ENCODE measurements at regions not wholly inside any gene's neighbourhood (a gene's known extent, or its start where the extent isn't known, plus 50 kb on each side); places are given as distances from the start of the nearest gene placed in this dataset.
"Not testable (repeated sequence)": the region's sequence is repeated elsewhere in the genome, so short reads cannot be mapped to it uniquely, and the experiment has no call there.

DNA sequence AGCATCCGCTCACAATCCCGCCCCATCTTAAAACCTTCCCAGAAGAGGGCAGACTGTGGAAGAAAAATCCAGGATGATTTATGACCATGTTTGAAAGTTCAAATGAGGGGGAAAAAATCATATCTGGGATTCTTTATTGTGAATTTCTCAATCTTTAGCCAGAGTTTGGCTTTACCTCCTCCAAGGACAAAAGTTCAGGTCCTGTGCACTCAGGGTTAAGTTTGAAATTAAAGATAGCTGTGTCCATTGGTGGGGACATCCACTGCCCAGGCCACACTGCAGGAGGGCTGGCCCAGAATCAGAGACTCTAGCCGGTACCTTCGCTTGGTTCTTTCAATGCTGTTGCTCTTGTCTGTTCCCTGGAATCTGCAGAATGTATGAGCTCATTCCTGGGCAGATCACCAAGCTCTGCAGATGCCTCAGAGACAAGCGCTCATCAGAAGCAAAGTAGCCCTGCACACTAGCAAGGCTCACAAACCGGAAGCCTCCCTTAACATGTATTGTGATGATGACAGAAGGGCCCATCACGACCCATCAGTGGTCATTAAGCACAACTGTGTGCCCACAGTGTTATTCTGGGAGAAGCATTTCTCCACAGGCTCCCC, 375.3 kb upstream of the KLHL29 start:
- peak; percentile 39 for DNase-seq

DNA sequence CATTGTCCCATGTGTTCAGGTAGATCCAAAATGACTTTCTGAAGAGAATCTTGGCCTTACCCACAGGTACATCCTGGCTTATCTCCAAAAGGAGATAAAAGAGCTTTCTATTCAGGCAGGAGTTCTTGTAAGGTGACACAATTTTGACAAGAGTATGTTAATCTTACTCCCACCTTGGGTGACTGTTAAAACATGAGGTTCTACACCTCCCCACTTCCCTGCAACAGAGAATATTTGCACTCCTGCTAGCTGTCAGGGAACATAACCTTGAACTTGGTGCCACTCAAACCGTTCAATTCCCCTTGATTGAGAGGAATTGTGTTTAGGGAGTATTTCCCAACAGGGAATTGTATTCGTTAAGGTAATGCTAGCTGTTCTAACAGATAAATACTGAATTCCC, 372.5 kb upstream of the KLHL29 start:
- DNase-seq: no peak

DNA sequence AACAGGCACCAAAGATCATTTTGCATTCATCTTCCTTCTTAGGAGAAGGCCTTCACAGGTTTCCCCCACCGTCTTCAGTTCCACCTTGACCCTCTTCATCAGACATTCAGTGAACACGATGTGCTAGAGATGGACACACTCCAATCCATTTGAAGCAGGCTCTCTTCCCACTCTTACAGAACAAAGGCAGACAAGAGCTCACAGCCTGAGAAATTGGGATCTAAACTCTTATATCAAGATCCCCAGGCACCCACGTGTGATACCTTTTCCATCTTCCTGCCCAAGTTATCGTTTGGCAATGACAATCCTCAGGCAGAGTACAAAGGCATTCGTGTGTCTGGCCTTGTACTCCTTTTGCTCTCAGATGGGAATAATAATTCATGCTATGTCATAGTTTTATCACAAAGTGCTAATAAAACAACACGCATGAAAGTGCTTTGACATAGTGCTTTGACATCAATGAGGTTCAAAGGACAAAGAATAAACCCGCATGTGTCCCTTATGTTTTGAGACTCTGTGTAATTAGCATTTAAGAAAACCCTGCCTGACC, 369.3 kb upstream of the KLHL29 start:
- DNase-seq: no peak

DNA sequence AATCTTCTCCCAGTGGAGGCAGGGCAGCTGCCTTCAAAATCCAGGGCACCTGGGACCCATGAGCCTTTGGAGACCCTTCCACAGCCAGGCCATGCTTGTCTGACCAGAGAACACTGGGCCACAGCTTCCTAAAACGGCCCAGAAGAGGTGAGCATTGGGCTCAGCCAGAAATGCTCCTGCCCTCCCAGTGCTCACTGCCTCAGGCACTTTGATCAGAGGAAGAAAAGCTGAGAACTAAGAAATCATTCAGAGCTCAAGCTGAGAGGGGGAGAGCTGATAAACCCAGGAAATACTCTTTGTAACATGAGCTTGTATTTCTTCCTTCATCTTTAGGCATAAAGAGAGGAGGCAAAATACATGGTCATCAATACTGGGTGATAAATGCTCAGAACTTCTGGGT, 365.5 kb upstream of the KLHL29 start:
- no peak for DNase-seq

DNA sequence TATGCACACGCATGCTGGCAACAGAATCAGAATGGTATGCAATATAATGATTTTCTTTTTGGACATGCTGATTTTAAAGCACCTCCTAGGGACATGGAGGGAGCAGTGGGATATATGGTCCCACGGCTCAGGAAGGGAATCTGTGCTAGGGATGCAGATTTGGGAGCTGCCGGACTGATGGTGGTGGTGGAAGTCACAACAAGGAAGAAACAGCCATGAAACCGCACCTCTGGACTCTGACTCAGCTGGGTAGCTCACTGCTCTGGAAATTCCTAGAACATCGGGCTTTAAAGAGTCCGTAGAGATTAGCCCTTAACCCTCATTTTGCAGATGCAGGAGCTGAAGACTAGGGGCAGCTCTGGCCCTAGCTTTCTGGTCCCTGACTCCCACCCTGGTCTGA, 364.3 kb upstream of the KLHL29 start:
- DNase-seq: no peak

DNA sequence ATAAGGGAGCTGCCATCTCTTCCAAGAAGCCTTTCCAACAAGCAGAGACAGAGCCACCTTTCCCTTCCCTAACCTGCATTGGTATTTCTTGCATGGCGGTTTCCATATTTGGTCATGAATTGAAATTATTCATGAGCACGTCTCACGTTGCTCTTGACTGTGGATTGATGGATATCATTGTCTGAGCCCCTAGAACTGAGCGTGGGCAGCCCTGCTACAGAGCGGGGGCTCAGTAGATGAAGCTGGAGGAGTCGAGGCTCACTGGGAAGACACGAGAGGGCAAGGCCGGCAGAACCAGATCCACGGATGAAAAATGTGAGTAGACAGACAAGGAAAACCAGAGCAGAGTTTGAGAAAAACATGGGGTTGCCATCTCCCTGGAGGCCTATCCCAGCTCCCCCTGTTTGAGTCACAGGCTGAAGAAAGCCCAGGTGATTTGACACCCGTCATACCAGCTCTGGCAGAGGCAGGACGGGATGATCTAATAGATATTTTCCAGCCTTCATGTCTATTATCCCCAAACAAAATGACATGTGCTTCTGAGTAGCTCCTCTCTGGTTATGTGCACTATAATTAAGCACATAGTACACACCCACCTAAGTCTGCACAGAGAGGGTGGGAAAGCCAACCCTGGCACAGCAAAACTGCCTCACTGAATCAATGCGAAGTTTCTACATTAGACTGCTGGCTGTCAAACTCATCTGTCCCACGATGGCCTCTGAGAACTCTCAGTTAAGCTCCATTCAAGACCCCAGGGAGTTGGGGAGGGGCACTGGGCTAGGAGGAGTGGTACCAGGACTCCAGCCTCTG, 363.5 kb upstream of the KLHL29 start:
- no peak for DNase-seq

DNA sequence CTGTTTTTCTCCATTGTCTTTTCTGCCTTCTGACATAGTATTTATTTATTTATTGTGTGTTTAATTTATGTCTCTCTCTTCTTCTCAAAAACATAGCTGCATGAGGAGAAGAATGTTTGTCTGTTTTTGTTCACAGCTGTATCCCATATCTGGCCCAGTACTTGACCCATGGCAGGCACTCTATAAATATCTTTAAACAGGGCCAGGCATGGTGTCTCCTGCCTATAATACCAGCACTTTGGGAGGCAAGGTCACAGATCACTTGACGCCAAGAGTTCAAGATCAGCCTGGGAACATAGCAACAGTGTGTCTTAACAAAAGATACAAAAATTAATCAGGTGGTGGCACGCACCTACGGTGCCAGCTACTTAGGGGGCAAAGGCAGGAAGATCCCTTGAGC, 361.3 kb upstream of the KLHL29 start:
- no peak for DNase-seq

DNA sequence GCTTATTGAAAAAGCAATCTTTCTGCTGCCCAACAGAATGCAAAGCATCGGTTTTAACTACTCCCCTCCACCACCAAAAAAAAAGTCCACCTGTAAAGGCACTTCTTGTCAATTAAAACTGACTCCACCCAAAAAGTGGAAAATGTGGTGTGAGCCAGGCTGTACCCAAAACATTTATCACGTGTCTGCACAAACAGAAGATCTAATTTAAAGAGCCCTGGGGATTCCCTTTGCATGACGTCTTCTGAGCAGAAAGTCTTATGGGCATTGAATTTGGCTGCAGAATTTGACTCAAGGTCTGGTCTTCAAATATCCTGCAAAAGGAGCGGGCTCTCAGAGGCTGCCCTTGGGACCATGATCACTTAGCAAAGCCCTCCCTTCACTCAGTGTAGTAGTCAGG, 358.3 kb upstream of the KLHL29 start:
- no peak for DNase-seq

DNA sequence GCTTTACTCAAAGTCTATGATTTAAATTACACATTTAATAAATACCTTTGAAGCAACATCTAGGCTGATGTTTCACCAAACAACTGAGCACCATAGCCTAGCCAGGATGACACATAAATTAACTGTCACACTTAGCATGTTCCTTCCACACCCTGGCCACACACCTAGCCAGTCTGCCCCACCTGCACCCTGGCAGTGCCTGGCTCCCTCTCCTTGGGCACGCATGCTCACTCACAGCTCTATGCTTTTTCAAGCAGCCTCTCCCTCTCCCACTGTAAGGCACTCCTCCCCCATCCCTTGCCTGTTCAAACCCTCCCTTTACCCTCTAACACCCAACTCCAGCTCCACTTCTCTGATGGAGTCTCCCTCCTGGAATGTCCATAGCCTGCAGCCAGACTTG, 357.6 kb upstream of the KLHL29 start:
- no peak for DNase-seq

DNA sequence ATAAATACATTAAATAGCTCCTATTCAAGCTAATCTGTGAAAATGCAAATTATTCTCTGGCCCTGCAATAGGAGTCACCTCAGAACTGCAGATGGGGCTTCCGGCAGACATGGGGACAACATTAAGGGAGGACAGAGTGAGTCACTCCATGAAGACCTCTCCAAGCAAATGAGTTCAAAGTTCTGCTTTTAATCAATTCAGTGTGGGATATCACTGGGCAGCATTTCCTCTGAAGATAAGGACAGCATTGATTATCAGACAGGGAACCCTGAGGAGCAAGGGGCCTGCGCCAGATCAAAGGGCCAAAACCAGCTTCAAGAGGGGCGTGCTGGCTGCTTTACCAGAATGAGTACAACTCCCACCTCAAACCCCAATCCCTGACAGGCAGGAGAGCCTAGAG, 356.9 kb upstream of the KLHL29 start:
- DNase-seq: no peak

DNA sequence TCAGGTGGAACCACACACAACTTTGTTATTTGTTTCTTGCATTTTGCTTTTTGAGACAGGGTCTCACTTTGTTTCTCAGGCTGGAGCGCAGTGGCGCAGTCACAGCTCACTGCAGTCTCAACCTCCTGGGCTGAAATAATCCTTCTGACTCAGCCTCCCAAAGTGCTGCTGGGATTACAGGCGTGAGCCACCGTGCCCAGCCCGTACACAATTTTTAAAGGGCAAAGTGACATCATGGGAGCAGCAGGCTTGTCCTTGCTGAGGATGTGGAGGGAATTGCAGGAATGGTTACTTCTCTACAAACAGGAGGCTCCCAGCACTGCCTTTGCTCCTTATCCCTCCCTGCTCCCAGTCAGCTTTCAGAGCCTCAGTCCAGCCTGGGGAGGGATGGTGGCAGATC, 355.9 kb upstream of the KLHL29 start:
- DNase-seq: no peak

DNA sequence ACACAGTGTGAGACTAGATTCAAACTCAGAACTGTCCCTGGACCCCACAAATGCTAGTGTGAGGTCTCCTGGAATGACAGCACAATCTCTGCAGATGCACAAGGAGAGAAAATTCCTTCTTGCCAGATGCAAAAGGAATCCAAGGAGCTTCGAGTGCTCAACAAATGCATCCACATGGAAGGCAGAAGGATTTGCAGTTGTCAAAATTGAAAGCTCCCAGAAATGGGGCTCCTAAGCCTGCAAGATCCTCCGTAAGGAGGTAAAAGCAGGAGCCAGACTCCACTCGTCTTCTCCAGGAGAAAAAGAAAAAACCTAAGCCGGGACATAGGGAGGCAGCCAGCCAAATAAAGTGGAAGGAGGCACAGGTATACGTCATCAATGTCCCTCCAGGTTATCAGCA, 355.0 kb upstream of the KLHL29 start:
- no peak for DNase-seq

DNA sequence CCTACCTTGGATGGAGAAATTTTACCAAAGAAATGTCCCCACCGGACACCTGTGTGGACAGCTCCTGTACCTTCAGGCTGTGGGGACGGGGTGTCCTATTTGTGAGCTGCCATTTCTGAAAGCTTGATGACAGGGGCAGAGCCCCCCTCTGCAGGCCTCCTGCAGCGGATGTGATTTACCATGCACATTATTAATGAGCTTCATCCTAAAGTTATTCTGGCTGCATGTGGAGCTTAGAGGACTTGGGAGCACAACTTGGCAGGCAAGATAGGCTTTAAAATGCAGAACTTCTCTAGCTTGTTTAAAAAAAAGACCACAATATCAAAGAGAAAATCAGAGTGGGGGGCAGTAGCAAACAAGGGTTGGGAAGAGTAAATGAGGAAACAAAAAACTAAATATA, 350.0 kb upstream of the KLHL29 start:
- no peak for DNase-seq

DNA sequence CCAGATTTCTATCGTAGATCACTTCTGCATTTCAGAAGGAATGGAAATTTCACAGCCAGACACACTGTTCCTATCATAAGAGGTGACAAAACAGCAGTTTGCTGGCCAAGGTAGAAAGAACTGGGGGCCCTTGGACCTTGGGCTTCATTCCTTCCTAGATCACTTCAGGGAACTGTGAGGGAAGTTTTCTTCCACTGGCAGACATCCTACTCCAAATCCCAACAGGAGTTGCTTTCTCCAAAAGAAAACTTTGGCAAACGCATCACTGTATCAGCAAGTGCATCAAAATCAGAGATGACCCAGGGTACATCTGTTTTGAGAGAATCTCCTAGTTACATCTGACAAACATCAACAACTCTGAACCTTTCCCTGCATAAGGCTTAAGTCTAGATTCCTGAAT, 348.4 kb upstream of the KLHL29 start:
- DNase-seq: no peak

DNA sequence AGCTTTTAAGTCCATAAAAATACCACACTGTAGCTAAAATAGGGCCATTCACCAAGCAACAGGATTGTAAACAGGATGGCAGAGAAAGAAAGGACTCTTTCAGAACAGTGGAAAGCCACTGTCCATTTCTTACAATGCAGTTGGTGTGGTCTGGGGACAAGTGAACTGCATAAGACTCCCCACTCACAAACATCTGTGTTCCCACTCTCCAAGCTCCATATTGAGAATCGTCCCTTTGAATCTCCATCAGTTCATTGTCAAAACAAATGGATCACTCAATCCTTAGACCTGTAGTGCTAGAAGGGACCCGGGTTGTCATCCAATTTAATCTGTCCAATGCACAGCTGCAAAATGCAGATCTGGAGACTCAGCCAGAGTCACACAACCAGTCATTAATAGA, 347.4 kb upstream of the KLHL29 start:
- DNase-seq: peak; percentile 87

DNA sequence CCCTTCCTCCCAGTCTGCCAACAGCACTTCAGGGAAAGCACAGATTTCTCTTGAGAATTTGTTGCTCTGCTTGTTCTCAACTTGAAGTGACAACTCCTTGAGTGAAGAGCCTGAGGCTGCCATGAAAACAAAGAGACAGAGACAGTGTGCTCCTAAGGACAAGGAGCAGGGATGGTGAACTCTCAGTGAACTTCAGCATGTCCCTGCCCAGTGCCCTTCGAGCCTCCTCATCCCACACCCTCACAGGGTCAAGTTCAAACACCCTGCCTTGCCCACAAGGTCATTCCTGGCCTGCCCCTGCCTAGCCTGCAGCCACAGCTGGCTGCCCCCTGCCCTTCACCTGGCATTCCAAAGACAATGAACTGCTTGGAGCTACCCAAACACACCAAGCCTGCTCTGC, 343.5 kb upstream of the KLHL29 start:
- DNase-seq: no peak

DNA sequence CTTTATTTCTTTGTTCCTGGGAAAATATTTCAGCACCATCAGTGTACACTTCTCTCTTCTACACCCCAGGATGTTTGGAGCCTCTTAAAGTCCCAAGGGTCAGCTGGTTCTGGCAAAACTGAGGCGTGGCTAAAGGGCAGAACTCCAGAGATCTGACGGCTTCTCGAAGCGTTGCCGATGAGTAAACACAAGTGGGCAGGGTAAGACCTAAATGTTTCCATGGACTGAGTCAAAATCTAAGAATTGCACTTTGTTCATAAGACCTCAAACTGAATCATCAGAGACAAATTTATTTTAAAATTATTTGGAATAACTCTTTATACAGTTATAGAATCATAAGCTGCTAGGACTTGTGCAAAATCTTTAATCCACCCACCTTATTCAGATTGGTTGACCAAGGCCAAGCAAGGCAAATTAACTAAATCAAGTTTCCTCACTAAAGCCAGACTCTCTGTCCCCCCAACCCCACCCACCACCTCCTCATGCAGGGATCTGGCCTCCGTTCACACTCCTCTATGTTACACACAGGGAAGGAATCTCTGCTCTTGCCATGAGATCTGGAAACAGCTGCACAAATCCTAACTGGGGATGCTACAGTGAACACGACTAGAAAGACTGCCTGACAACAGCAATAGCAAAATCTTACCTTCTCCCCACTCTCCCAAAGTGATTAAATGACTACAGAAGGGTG, 342.6 kb upstream of the KLHL29 start:
- DNase-seq: no peak

DNA sequence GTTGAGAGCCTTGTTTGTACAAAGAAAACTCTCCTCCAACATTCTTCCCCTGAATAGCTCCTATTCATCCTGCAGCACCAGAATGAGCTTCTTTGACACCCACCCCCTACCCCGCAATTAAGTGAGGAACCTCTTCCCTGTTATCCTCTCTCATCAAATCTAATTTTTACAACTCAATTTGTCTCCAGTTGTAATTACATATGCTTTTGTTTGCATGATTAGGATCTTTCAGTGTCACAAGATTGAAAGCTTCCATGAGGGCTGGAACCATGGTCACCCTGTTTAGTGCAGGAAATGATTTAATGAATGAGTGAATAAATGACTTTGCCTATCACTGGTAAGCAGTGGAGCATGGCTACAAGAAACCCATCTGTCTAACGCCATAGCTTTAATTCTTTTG, 334.6 kb upstream of the KLHL29 start:
- no peak for DNase-seq

DNA sequence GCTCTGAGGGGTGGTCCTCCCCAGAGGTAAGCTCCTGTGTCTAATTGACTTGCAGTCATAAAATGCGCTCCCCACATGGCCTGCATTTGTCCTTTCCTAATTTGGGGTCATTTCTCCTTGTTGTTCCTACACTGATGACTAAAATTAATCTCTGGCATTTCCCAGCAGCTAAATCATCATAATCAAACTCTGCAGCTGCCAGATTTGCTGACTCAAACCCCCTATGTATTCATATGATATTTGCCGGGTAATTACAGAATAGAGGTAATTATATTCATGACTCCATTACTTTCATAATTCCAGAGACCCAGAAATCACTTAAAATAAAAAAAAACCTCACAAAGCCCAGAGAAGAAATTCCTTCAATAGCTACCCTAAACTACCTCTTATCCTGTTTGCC, 331.4 kb upstream of the KLHL29 start:
- DNase-seq: no peak

DNA sequence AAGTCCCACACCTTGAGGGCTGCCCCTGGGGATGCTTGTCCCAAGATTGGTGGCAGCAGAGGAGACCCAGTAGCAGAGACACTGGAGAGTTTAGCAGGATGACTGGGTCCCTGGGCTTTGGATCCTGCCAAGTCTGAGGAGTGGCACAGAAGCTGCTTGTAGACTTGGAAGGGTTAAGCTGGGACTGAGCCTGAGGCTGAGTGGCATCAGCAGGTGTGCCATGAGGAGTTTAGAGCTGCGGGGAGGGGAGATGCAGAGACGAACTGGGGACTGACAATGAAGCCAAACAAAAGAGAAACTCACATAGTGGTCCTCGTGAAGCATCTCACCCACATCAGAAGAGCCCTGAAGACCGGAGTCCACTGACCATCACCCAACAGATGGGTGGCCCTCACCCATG, 329.7 kb upstream of the KLHL29 start:
- DNase-seq: no peak

DNA sequence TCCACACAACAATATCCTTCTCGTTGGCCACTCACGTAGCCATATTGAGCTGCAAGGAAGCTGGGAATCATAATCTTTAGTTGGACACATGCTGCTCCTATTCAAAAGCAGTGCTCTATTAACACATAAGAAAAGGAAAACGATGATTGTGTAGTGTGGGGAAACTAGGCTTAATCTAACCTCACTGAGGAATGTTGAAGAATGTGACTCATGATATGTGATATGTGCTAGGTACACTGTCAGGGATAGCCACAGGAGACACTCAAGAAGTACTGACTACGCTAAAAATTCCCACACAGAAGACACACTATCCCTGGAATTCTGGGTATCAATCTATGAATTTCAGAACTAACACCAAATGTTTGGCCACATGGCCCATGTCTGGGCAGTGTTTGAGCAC, 328.1 kb upstream of the KLHL29 start:
- not testable (repeated sequence) for DNase-seq

DNA sequence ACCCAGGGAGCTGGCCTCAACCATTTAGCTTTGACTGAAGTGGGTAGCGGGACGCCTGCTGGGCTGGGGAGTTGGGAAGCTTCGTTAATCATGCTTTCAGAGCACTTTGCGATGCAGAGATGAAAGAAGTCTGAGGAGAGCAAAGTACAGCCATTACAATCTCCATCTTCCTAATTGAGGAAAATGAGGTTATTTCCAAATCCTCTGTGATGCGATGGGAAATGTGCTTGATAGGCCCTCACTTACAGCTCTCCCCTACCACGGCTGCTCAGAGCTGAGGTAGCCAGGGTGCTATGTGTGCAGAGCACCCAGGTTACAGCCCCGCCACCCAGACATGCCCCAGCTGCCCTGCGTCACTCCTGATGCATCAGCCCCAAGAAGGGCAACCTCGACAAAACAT, 326.5 kb upstream of the KLHL29 start:
- no peak for DNase-seq

DNA sequence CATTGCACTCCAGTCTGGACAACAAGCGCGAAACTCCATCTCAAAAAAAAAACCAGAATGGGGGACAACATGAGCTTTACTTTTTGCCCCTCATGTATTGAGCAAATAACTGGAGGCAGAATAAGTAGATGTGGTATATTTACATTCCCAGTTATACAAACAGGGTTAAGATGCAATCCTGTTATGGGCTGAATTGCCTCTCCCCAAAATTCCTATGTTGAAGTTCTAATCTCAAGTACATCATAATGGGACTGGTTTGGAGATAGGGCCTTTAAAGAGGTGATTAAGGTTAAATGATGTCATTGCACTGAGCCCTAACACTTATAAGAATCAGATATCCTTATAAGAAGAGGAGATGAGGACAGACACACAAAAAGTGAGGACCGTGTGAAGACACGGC, 319.8 kb upstream of the KLHL29 start:
- DNase-seq: no peak

DNA sequence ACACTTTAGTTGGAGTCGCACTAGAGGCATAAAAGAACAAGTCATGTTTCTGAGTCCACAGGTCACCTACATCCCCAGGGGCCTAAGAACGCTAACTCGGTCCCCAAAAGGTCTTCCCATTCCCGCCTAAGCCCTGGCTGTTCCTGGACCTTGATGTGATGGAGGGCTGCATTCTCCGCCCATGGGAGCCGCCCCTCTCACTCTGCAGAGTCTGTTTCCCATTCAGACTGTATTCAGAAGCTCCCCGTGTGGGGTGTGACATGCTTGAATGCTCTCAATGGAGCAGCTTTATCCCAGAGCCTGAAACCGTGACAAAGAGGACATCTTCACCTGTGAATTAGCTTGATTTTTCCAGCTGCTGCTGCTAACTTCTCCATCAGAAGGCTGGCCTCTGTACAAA, 319.0 kb upstream of the KLHL29 start:
- DNase-seq: no peak
